Ascending aorta (tissue), 2 donors: ENCODE measurements at regions not wholly inside any gene's neighbourhood (a gene's known extent, or its start where the extent isn't known, plus 50 kb on each side); places are given as distances from the start of the nearest gene placed in this dataset.

ENCODE experiments used
- DNase-seq, 2 donors: peaks; one replicate each; pipeline ENCODE4 v3.0.0-alpha.2; 2019; ENCODE audit warnings: low spot score in 2 of 2
- H3K27ac ChIP-seq, 2 donors: fragments of 200-600 bp; sonication (generic); one replicate each; pipeline ENCODE4 v1.5.1; 2016 to 2017; ENCODE audit warnings: mild to moderate bottlenecking in 1 of 2
- H3K27me3 ChIP-seq: fragments of 200-600 bp; sonication (generic); one replicate; pipeline ENCODE4 v1.5.1; 2017
- H3K36me3 ChIP-seq, 2 donors: fragments of 200-600 bp; sonication (generic); one replicate each; pipeline ENCODE4 v1.5.1; 2016
- H3K4me1 ChIP-seq, 2 donors: fragments of 200-600 bp; sonication (generic); one replicate each; pipeline ENCODE4 v1.5.1; 2016 to 2017; ENCODE audit warnings: mild to moderate bottlenecking in 1 of 2
- H3K4me3 ChIP-seq, 2 donors: fragments of 200-600 bp; sonication (generic); one replicate each; pipeline ENCODE4 v1.5.1; 2016 to 2017; ENCODE audit warnings: mild to moderate bottlenecking in 1 of 2
- H3K9me3 ChIP-seq, 2 donors: fragments of 200-600 bp; sonication (generic); one replicate each; pipeline ENCODE4 v1.5.1; 2016
- CTCF ChIP-seq, 3 experiments: fragments of 200-600 bp in 2 of 3; fragments of 450-650 bp in 1 of 3; sonication (generic) in 2 of 3; IDR thresholded peaks; one replicate each; pipeline ENCODE4 v1.5.1; 2016 to 2019; ENCODE audit warnings: antibody characterized with exemption in 3 of 3, mild to moderate bottlenecking in 1 of 3, moderate library complexity in 1 of 3
- intact Hi-C: fragments of 100-400 bp; cut with DNase I; formaldehyde crosslinking; loops from one replicate; pipeline ENCODE4 v1.15.1; 2023

GRCh38 chr7:13414181-13414580 lies 575.3 kb downstream of the ETV1 start:
- no peak overlapping the region for H3K4me3 ChIP-seq
- no peak for TF ChIP-seq CTCF (IDR thresholded peaks at IDR 0.05)
- intact Hi-C loops, result no loop called here
- no peaks in the 10 kb centered on the region for H3K36me3 ChIP-seq
- no peaks in the 10 kb centered on the region for H3K9me3 ChIP-seq
- no peak overlapping the region for H3K27ac ChIP-seq
- H3K27me3 ChIP-seq, result no peaks in the 10 kb centered on the region
- no peaks in the 10 kb centered on the region for H3K4me1 ChIP-seq
- no peak for DNase-seq

- TF ChIP-seq CTCF (IDR thresholded peaks at IDR 0.05), result no peak
- intact Hi-C loops, result no loop called here
- H3K4me1 ChIP-seq, result no peaks in the 10 kb centered on the region
- no peaks in the 10 kb centered on the region for H3K36me3 ChIP-seq
- H3K27me3 ChIP-seq, result no peaks in the 10 kb centered on the region
- no peak for DNase-seq
- H3K9me3 ChIP-seq, result no peaks in the 10 kb centered on the region
- no peak overlapping the region for H3K4me3 ChIP-seq
- H3K27ac ChIP-seq, result no peak overlapping the region
Measured at GRCh38 chr7:13414661-13415107, 574.8 kb downstream of the ETV1 start.

- Histone ChIP-seq H3K27ac (no peak overlapping the region), H3K36me3 (no peaks in the 10 kb centered on the region), H3K27me3 (no peaks in the 10 kb centered on the region), H3K4me3 (no peak overlapping the region), H3K4me1 (no peaks in the 10 kb centered on the region), H3K9me3 (no peaks in the 10 kb centered on the region)
- intact Hi-C loops, result no loop called here
- no peak for DNase-seq
- TF ChIP-seq CTCF (IDR thresholded peaks at IDR 0.05), result no peak
Measured at GRCh38 chr7:13416071-13416470, 573.4 kb downstream of the ETV1 start.

GRCh38 chr7:13416544-13416943 lies 572.9 kb downstream of the ETV1 start:
- H3K36me3 ChIP-seq, result no peaks in the 10 kb centered on the region
- H3K4me3 ChIP-seq, result no peak overlapping the region
- no peak overlapping the region for H3K27ac ChIP-seq
- H3K4me1 ChIP-seq, result no peaks in the 10 kb centered on the region
- TF ChIP-seq CTCF (IDR thresholded peaks at IDR 0.05), result no peak
- H3K9me3 ChIP-seq, result peaks cover 0 to 2% of the 10 kb centered on the region in 2 donors
- no peak for DNase-seq
- intact Hi-C loops, result no loop called here
- H3K27me3 ChIP-seq, result no peaks in the 10 kb centered on the region

GRCh38 chr7:13420726-13421125 lies 568.7 kb downstream of the ETV1 start:
- Histone ChIP-seq H3K27me3 (no peaks in the 10 kb centered on the region), H3K36me3 (no peaks in the 10 kb centered on the region), H3K4me1 (no peaks in the 10 kb centered on the region), H3K4me3 (no peak overlapping the region), H3K27ac (no peak overlapping the region), H3K9me3 (peaks cover 0 to 4% of the 10 kb centered on the region in 2 donors)
- DNase-seq, result no peak
- TF ChIP-seq CTCF (IDR thresholded peaks at IDR 0.05), result no peak
- intact Hi-C loops, result no loop called here

- no peak for TF ChIP-seq CTCF (IDR thresholded peaks at IDR 0.05)
- Histone ChIP-seq H3K27ac (no peak overlapping the region), H3K36me3 (no peaks in the 10 kb centered on the region), H3K4me3 (no peak overlapping the region), H3K27me3 (no peaks in the 10 kb centered on the region), H3K4me1 (no peaks in the 10 kb centered on the region), H3K9me3 (peaks cover 0 to 4% of the 10 kb centered on the region in 2 donors)
- intact Hi-C loops, result no loop called here
- DNase-seq, result no peak
Measured at GRCh38 chr7:13421776-13422175, 567.7 kb downstream of the ETV1 start.
